ENCODE measurements at regions not wholly inside any gene's neighbourhood (a gene's known extent, or its start where the extent isn't known, plus 50 kb on each side); places are given as distances from the start of the nearest gene placed in this dataset.

DNA sequence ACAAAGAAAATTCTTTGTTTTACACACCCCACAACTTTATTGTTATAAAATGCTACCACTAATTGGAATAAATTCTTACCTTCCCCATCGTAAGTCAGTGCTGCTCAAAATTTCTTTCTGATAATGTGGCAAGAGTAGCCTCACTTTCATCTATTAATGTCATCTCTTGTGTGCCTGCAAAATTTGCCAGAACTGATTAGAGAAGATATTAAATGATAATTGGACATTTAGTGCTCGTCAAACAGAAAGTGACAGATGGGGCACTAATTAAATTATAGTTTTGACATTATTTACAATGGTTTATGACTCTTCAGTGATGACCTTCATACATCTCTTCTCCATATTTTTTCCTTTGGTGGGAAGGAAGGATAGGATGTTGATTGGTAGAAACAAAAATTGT lies 690.9 kb downstream of the NXPH1 start:
- in situ Hi-C loops (cut with MboI; ENCODE audit: low sequenced_read_pairs) (no loop called here), dilution Hi-C loops (cut with HindIII; ENCODE audit: low sequenced_read_pairs, unreplicated experiment) (no loop called here), intact Hi-C loops (cut with micrococcal nuclease) (no loop called here)
- ChIA-PET CTCF (no interaction called here), POLR2A (ENCODE audit: unreplicated experiment) (no interaction called here)
- H4K5ac ChIP-seq (ENCODE audit: low read depth, low read length), result no peak overlapping the region
- no peak overlapping the region for H2BK120ac ChIP-seq (ENCODE audit: low read depth, low read length)
- ATAC-seq (ENCODE audit: low read depth), result no peak
- H3K27me3 ChIP-seq (ENCODE audit: control insufficient read depth, insufficient read depth, low read length), result no peaks in the 10 kb centered on the region
- H3K4me2 ChIP-seq (ENCODE audit: low read depth, low read length), result no peak overlapping the region
- H3K14ac ChIP-seq (replicated peaks; ENCODE audit: low read depth, low read length), result no peak overlapping the region
- no peak overlapping the region for H3K4ac ChIP-seq (ENCODE audit: low read depth, low read length)
- no peaks in the 10 kb centered on the region for H4K20me1 ChIP-seq (ENCODE audit: insufficient read depth, low read length)
- H3K36me3 ChIP-seq (ENCODE audit: control insufficient read depth, insufficient read depth, low read length), result no peaks in the 10 kb centered on the region
- H3K9me3 ChIP-seq (ENCODE audit: control insufficient read depth, insufficient read depth, low read length), result peaks cover 2% of the 10 kb centered on the region; the same call in 1 of the 2 replicates
- H2AK5ac ChIP-seq (ENCODE audit: low read depth, low read length), result no peak overlapping the region
- no peaks in the 10 kb centered on the region for H3K9me1 ChIP-seq (ENCODE audit: insufficient read depth, low read length)
- H2BK15ac ChIP-seq (ENCODE audit: low read depth, low read length), result no peak overlapping the region
- no peak overlapping the region for H3K23ac ChIP-seq (ENCODE audit: low read depth, low read length)
- no peaks in the 10 kb centered on the region for H3K79me1 ChIP-seq (ENCODE audit: low read depth in 1 of 2, low read length in 2 of 2)
- H2AK9ac ChIP-seq (replicated peaks; ENCODE audit: low read depth, low read length, poor library complexity), result no peak overlapping the region
- H3K9ac ChIP-seq (ENCODE audit: low read depth, low read length), result no peak overlapping the region
- no CpG with 5 or more reads among the region's 2 CpGs for WGBS, 2 experiments (ENCODE audit: extremely low coverage in 2 of 2, insufficient read length in 1 of 2)
- no peak for DNase-seq
- no peak overlapping the region for H3K27ac ChIP-seq (ENCODE audit: insufficient read depth, low read length)
- no peak overlapping the region for H4K91ac ChIP-seq (ENCODE audit: insufficient read depth, low read depth, low read length)
- no peak overlapping the region for H2BK5ac ChIP-seq (ENCODE audit: low read depth, low read length, poor library complexity, severe bottlenecking)
- no peak overlapping the region for H3K56ac ChIP-seq (ENCODE audit: extremely low read depth, insufficient read depth, low read length)
- H2BK20ac ChIP-seq (ENCODE audit: low read depth, low read length), result no peak overlapping the region
- TF ChIP-seq RCOR1 (IDR thresholded peaks at IDR 0.05; ENCODE audit: insufficient replicate concordance, low read length) (no peak), CHD1 (IDR thresholded peaks at IDR 0.05; ENCODE audit: low read depth, low read length) (no peak), MAFK (IDR thresholded peaks at IDR 0.05; ENCODE audit: low read depth, low read length) (no peak), SMC3 (IDR thresholded peaks at IDR 0.05; ENCODE audit: low read depth, low read length) (no peak), FOS (IDR thresholded peaks at IDR 0.05; ENCODE audit: low read depth, low read length) (no peak), MXI1 (IDR thresholded peaks at IDR 0.05; ENCODE audit: borderline replicate concordance, low read depth, low read length) (no peak), POLR2A (IDR thresholded peaks at IDR 0.05; ENCODE audit: low read depth, low read length) (no peak), RAD21 (IDR thresholded peaks at IDR 0.05; ENCODE audit: low read length) (no peak), CEBPB (IDR thresholded peaks at IDR 0.05; ENCODE audit: low read depth, low read length) (no peak), BHLHE40 (IDR thresholded peaks at IDR 0.05; ENCODE audit: low read depth, low read length) (no peak), NFE2L2 (IDR thresholded peaks at IDR 0.05; ENCODE audit: low read depth, low read length) (no peak), MAZ (IDR thresholded peaks at IDR 0.05; ENCODE audit: borderline replicate concordance, low read depth, low read length) (no peak), ELK1 (IDR thresholded peaks at IDR 0.05; ENCODE audit: borderline replicate concordance, low read depth, low read length) (no peak), RFX5 (IDR thresholded peaks at IDR 0.05; ENCODE audit: low read depth, low read length) (no peak)
- TF ChIP-seq, protein P1, sequence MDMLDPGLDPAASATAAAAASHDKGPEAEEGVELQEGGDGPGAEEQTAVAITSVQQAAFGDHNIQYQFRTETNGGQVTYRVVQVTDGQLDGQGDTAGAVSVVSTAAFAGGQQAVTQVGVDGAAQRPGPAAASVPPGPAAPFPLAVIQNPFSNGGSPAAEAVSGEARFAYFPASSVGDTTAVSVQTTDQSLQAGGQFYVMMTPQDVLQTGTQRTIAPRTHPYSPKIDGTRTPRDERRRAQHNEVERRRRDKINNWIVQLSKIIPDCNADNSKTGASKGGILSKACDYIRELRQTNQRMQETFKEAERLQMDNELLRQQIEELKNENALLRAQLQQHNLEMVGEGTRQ (IDR thresholded peaks at IDR 0.05; ENCODE audit: low read depth, low read length), result no peak
- TF ChIP-seq, protein P2, sequence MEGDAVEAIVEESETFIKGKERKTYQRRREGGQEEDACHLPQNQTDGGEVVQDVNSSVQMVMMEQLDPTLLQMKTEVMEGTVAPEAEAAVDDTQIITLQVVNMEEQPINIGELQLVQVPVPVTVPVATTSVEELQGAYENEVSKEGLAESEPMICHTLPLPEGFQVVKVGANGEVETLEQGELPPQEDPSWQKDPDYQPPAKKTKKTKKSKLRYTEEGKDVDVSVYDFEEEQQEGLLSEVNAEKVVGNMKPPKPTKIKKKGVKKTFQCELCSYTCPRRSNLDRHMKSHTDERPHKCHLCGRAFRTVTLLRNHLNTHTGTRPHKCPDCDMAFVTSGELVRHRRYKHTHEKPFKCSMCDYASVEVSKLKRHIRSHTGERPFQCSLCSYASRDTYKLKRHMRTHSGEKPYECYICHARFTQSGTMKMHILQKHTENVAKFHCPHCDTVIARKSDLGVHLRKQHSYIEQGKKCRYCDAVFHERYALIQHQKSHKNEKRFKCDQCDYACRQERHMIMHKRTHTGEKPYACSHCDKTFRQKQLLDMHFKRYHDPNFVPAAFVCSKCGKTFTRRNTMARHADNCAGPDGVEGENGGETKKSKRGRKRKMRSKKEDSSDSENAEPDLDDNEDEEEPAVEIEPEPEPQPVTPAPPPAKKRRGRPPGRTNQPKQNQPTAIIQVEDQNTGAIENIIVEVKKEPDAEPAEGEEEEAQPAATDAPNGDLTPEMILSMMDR (conservative IDR thresholded peaks at IDR 0.05; ENCODE audit: low read depth, low read length), result no peak
- H2AFZ ChIP-seq (replicated peaks; ENCODE audit: low read length, poor library complexity), result no peak overlapping the region
- H3K18ac ChIP-seq (ENCODE audit: low read depth, low read length), result no peak overlapping the region
- no peaks in the 10 kb centered on the region for H3K4me1 ChIP-seq (ENCODE audit: control insufficient read depth, insufficient read depth, low read length)
- BruUV-seq (replicated peaks), result no TSS peak
- no peak overlapping the region for H3K4me3 ChIP-seq (ENCODE audit: insufficient read depth, low read depth, low read length)
- no peak overlapping the region for H4K8ac ChIP-seq (ENCODE audit: low read depth in 2 of 2, low read length in 2 of 2)

Data from IMR-90 (cell line).